HEK293 (cell line): ENCODE measurements at regions not wholly inside any gene's neighbourhood (a gene's known extent, or its start where the extent isn't known, plus 50 kb on each side); places are given as distances from the start of the nearest gene placed in this dataset.

ENCODE experiments used
- CTCF ChIP-seq: fragments of 450-650 bp; formaldehyde crosslinking; IDR thresholded peaks from 2 replicates; pipeline ENCODE4 v1.5.1; 2016; ENCODE audit warnings: missing biosample characterization, missing genetic modification characterization
- ZBTB26 ChIP-seq: fragments of 450-650 bp; formaldehyde crosslinking; optimal IDR thresholded peaks from 2 replicates; pipeline ENCODE3; 2016; ENCODE audit warnings: missing biosample characterization, mild to moderate bottlenecking, missing genetic modification characterization
- ZIC2 ChIP-seq: fragments of 450-650 bp; formaldehyde crosslinking; IDR thresholded peaks from 2 replicates; pipeline ENCODE4 v1.5.1; 2016; ENCODE audit warnings: missing biosample characterization, missing genetic modification characterization
- ZNF23 ChIP-seq: fragments of 450-650 bp; formaldehyde crosslinking; IDR thresholded peaks from 2 replicates; pipeline ENCODE4 v1.5.1; 2016; ENCODE audit warnings: missing biosample characterization, missing genetic modification characterization, borderline replicate concordance
- ZNF449 ChIP-seq: fragments of 450-650 bp; formaldehyde crosslinking; IDR thresholded peaks from 2 replicates; pipeline ENCODE4 v1.5.1; 2017; ENCODE audit warnings: missing biosample characterization, mild to moderate bottlenecking, missing genetic modification characterization, moderate library complexity
- ZNF510 ChIP-seq: fragments of 450-650 bp; formaldehyde crosslinking; IDR thresholded peaks from 2 replicates; pipeline ENCODE4 v1.5.1; 2018; ENCODE audit warnings: mild to moderate bottlenecking, missing genetic modification characterization, missing biosample characterization; ENCODE audit not compliant: insufficient replicate concordance
- ZNF514 ChIP-seq: fragments of 450-650 bp; formaldehyde crosslinking; IDR thresholded peaks from 2 replicates; pipeline ENCODE4 v1.5.1; 2016; ENCODE audit warnings: missing biosample characterization, missing genetic modification characterization

GRCh38 chr2:60357996-60358395, 195.5 kb downstream of the BCL11A start:
- TF ChIP-seq CTCF (tag by site-specific recombination) (no peak), ZNF514 (no peak), ZNF510 (tag by site-specific recombination) (no peak), ZBTB26 (no peak), ZNF449 (tag by site-specific recombination) (no peak), ZIC2 (tag by site-specific recombination) (no peak), ZNF23 (tag by site-specific recombination) (no peak)
